Right hindlimb (tissue), 1 donor: ENCODE measurements at regions not wholly inside any gene's neighbourhood (a gene's known extent, or its start where the extent isn't known, plus 50 kb on each side); places are given as distances from the start of the nearest gene placed in this dataset.
A peak's percentile ranks its signal among the peaks of the same experiment; 100 is the strongest.
"Not testable (repeated sequence)": the region's sequence is repeated elsewhere in the genome, so short reads cannot be mapped to it uniquely, and the experiment has no call there.

Source experiments
- DNase-seq: peaks from one replicate; pipeline ENCODE4 v3.0.0-alpha.2; 2018

GRCh38 chrX:109782994-109783700 lies 50.1 kb upstream of the ACSL4 start:
- DNase-seq, result no peak

GRCh38 chrX:109783701-109784079 lies 50.6 kb upstream of the ACSL4 start:
- DNase-seq, result no peak

- DNase-seq, result no peak
These were observed 52.0 kb upstream of the ACSL4 start for GRCh38 chrX:109785053-109785452.

GRCh38 chrX:109790511-109790910 lies 57.5 kb upstream of the ACSL4 start:
- DNase-seq, result not testable (repeated sequence)

- no peak for DNase-seq
These were observed 60.1 kb upstream of the ACSL4 start for GRCh38 chrX:109793191-109793590.

- DNase-seq, result no peak
These were observed 62.6 kb upstream of the ACSL4 start for GRCh38 chrX:109795682-109796081.

- no peak for DNase-seq
These were observed 64.4 kb upstream of the ACSL4 start for GRCh38 chrX:109797311-109797975.

GRCh38 chrX:109812236-109812635 lies 79.2 kb upstream of the ACSL4 start:
- no peak for DNase-seq

- DNase-seq, result no peak
These were observed 80.2 kb upstream of the ACSL4 start for GRCh38 chrX:109813236-109813635.

GRCh38 chrX:109818976-109819375 lies 85.9 kb upstream of the ACSL4 start:
- DNase-seq, result no peak

GRCh38 chrX:109822861-109823260 lies 89.8 kb upstream of the ACSL4 start:
- no peak for DNase-seq

- DNase-seq, result no peak
These were observed 94.1 kb upstream of the ACSL4 start for GRCh38 chrX:109826954-109827708.

GRCh38 chrX:109827772-109828171 lies 94.7 kb upstream of the ACSL4 start:
- no peak for DNase-seq

- no peak for DNase-seq
These were observed 97.2 kb upstream of the ACSL4 start for GRCh38 chrX:109830157-109830703.

GRCh38 chrX:109830704-109831206 lies 97.7 kb upstream of the ACSL4 start:
- DNase-seq, result no peak

- DNase-seq, result no peak
These were observed 98.4 kb upstream of the ACSL4 start for GRCh38 chrX:109831326-109831985.

GRCh38 chrX:109839694-109840567 lies 106.9 kb upstream of the ACSL4 start:
- no peak for DNase-seq

GRCh38 chrX:109840585-109840984 lies 107.5 kb upstream of the ACSL4 start:
- peak; percentile 24 for DNase-seq

GRCh38 chrX:109841257-109841656 lies 108.2 kb upstream of the ACSL4 start:
- DNase-seq, result no peak

GRCh38 chrX:109841869-109842579 lies 109.0 kb upstream of the ACSL4 start:
- DNase-seq, result no peak

- no peak for DNase-seq
These were observed 109.6 kb upstream of the ACSL4 start for GRCh38 chrX:109842611-109843010.
